ENCODE measurements at regions not wholly inside any gene's neighbourhood (a gene's known extent, or its start where the extent isn't known, plus 50 kb on each side); places are given as distances from the start of the nearest gene placed in this dataset.

- H4K20me1 ChIP-seq (replicated peaks; ENCODE audit: control insufficient read depth, insufficient read depth, low read length) = no peaks in the 10 kb centered on the region
- H3K36me3 ChIP-seq (ENCODE audit: control insufficient read depth, insufficient read depth, low read length) = peaks cover 61% of the 10 kb centered on the region
- H3K27me3 ChIP-seq (ENCODE audit: control insufficient read depth in 2 of 2, insufficient read depth in 2 of 2, low read length in 2 of 2) = no peaks in the 10 kb centered on the region
- no peaks in the 10 kb centered on the region for H3K9me1 ChIP-seq (ENCODE audit: control insufficient read depth, insufficient read depth, low read length)
- POLR2A ChIA-PET = no interaction called here
- H3K9ac ChIP-seq (ENCODE audit: insufficient read depth in 1 of 2, low read depth in 2 of 2, low read length in 2 of 2) = no peak overlapping the region
- no peak overlapping the region for H3K4me2 ChIP-seq (ENCODE audit: insufficient read depth, low read length)
- no peak for ATAC-seq
- peak; percentile 98 for TF ChIP-seq ZNF134 (CRISPR knock-in tag; conservative IDR thresholded peaks at IDR 0.05)
- no peak for TF ChIP-seq MTA2 (IDR thresholded peaks at IDR 0.05; ENCODE audit: low read depth)
- peak; percentile 84 for TF ChIP-seq RBM25 (IDR thresholded peaks at IDR 0.05; ENCODE audit: low read depth, low read length, severe bottlenecking)
- no peak overlapping the region for H3K4me3 ChIP-seq
- DNase-seq (ENCODE audit: extremely low read depth in 1 of 4, low spot score in 3 of 4) = no peak
- intact Hi-C loops (cut with micrococcal nuclease) = no loop called here
- 79% methylated on average over 6 of the region's 6 CpGs for WGBS (ENCODE audit: insufficient coverage, low coverage, missing lambda C conversion rate)
- peaks cover 89% of the 10 kb centered on the region for H3K79me2 ChIP-seq (ENCODE audit: control insufficient read depth, insufficient read depth, low read length)
- H2AFZ ChIP-seq (ENCODE audit: low read depth, low read length) = no peak overlapping the region
- no peak overlapping the region for H3K27ac ChIP-seq (ENCODE audit: extremely low read depth, low read depth, low read length)
- in situ Hi-C loops (cut with MboI) = no loop called here
- no peak for FAIRE-seq
- no TSS peak for BruUV-seq (replicated peaks)
- CTCF ChIA-PET (ENCODE audit: low intra/inter-chr PET ratio) = no interaction called here
- H3K4me1 ChIP-seq (replicated peaks in 1 of 2; ENCODE audit: control insufficient read depth in 2 of 2, insufficient read depth in 2 of 2, low read length in 2 of 2) = no peaks in the 10 kb centered on the region
- no peaks in the 10 kb centered on the region; the same call in 1 of the 2 replicates for H3K9me3 ChIP-seq (replicated peaks; ENCODE audit: control insufficient read depth, insufficient read depth, low read depth, low read length)
Observed at GRCh38 chr3:6560259-6560658, 300.7 kb upstream of the GRM7 start.

GRCh38 chr3:6567241-6567640, 293.7 kb upstream of the GRM7 start:
- FAIRE-seq (no peak), DNase-seq (ENCODE audit: extremely low read depth in 1 of 4, low spot score in 3 of 4) (no peak), ATAC-seq (no peak)
- Histone ChIP-seq H2AFZ (ENCODE audit: low read depth, low read length) (no peak overlapping the region), H3K4me2 (ENCODE audit: insufficient read depth, low read length) (no peak overlapping the region), H3K9me1 (ENCODE audit: control insufficient read depth, insufficient read depth, low read length) (no peaks in the 10 kb centered on the region), H3K4me1 (replicated peaks in 1 of 2; ENCODE audit: control insufficient read depth in 2 of 2, insufficient read depth in 2 of 2, low read length in 2 of 2) (no peaks in the 10 kb centered on the region), H3K4me3 (no peak overlapping the region), H3K9ac (ENCODE audit: insufficient read depth in 1 of 2, low read depth in 2 of 2, low read length in 2 of 2) (no peak overlapping the region), H3K27me3 (ENCODE audit: control insufficient read depth in 2 of 2, insufficient read depth in 2 of 2, low read length in 2 of 2) (no peaks in the 10 kb centered on the region), H3K27ac (ENCODE audit: extremely low read depth, low read depth, low read length) (no peak overlapping the region), H3K9me3 (replicated peaks; ENCODE audit: control insufficient read depth, insufficient read depth, low read depth, low read length) (no peaks in the 10 kb centered on the region; the same call in 1 of the 2 replicates), H3K36me3 (ENCODE audit: control insufficient read depth, insufficient read depth, low read length) (peaks cover 44% of the 10 kb centered on the region; the same call in 2 of the 3 replicates), H4K20me1 (replicated peaks; ENCODE audit: control insufficient read depth, insufficient read depth, low read length) (no peaks in the 10 kb centered on the region), H3K79me2 (ENCODE audit: control insufficient read depth, insufficient read depth, low read length) (peaks cover 77% of the 10 kb centered on the region)
- ChIA-PET POLR2A (no interaction called here), CTCF (ENCODE audit: low intra/inter-chr PET ratio) (no interaction called here)
- BruUV-seq (replicated peaks) = no TSS peak
- intact Hi-C loops (cut with micrococcal nuclease) = no loop called here
- in situ Hi-C loops (cut with MboI) = no loop called here
- TF ChIP-seq ASH1L (IDR thresholded peaks at IDR 0.05; ENCODE audit: borderline replicate concordance, low read depth, partially characterized antibody) (no peak), ZNF239 (CRISPR knock-in tag; IDR thresholded peaks at IDR 0.05) (no peak), MCM3 (IDR thresholded peaks at IDR 0.05) (no peak), ZBTB5 (IDR thresholded peaks at IDR 0.05) (no peak), ZNF695 (CRISPR knock-in tag; IDR thresholded peaks at IDR 0.05) (no peak), SIN3A (IDR thresholded peaks at IDR 0.05; ENCODE audit: borderline replicate concordance in 2 of 2, control insufficient read depth in 1 of 2, low read depth in 2 of 2, low read length in 2 of 2) (no peak), TAF15 (IDR thresholded peaks at IDR 0.05; ENCODE audit: low read depth, low read length) (no peak), KDM4B (IDR thresholded peaks at IDR 0.05; ENCODE audit: borderline replicate concordance in 2 of 2, low read depth in 1 of 2) (no peak), LARP7 (IDR thresholded peaks at IDR 0.05) (no peak), ZNF696 (CRISPR knock-in tag; conservative IDR thresholded peaks at IDR 0.05) (no peak), HDAC6 (IDR thresholded peaks at IDR 0.05; ENCODE audit: low read depth, low read length) (no peak), HSF4 (CRISPR knock-in tag; IDR thresholded peaks at IDR 0.05; ENCODE audit: borderline replicate concordance) (no peak), ARNT (IDR thresholded peaks at IDR 0.05) (no peak), ARID2 (IDR thresholded peaks at IDR 0.05) (no peak), YBX1 (IDR thresholded peaks at IDR 0.05) (no peak), TAL1 (IDR thresholded peaks at IDR 0.05) (no peak), LEF1 (IDR thresholded peaks at IDR 0.05) (no peak)
